ENCODE measurements at regions not wholly inside any gene's neighbourhood (a gene's known extent, or its start where the extent isn't known, plus 50 kb on each side); places are given as distances from the start of the nearest gene placed in this dataset.

DNA sequence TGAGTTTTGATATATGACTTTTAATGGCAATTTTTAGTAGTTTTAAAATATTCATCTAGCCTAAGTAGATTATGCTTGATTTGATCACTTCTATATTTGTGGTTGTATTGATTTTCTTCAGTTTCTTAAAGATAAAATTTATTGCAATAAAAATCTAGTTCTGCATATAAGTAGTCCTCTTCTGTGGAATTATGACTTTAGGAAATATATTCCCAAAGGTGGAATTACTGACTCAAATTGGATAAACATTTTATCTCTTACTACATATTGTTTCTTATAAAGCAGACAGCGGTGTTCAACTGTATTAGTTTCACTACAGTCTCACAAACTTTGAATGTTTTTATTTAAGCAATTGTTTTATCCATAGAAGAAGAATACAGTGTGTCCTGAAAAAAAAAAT is 883.0 kb upstream of the SEMA6A start:
- TF ChIP-seq, protein P1, sequence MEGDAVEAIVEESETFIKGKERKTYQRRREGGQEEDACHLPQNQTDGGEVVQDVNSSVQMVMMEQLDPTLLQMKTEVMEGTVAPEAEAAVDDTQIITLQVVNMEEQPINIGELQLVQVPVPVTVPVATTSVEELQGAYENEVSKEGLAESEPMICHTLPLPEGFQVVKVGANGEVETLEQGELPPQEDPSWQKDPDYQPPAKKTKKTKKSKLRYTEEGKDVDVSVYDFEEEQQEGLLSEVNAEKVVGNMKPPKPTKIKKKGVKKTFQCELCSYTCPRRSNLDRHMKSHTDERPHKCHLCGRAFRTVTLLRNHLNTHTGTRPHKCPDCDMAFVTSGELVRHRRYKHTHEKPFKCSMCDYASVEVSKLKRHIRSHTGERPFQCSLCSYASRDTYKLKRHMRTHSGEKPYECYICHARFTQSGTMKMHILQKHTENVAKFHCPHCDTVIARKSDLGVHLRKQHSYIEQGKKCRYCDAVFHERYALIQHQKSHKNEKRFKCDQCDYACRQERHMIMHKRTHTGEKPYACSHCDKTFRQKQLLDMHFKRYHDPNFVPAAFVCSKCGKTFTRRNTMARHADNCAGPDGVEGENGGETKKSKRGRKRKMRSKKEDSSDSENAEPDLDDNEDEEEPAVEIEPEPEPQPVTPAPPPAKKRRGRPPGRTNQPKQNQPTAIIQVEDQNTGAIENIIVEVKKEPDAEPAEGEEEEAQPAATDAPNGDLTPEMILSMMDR (conservative IDR thresholded peaks at IDR 0.05) = no peak
- H3K4ac ChIP-seq (ENCODE audit: low read depth, low read length) = no peak overlapping the region
- no peak overlapping the region for H3K14ac ChIP-seq (ENCODE audit: insufficient read depth, low read length)
- no peak overlapping the region for H3T11ph ChIP-seq (ENCODE audit: low read length)
- WGBS (ENCODE audit: extremely low coverage, insufficient read length, low lambda C conversion rate) = no CpG with 5 or more reads among the region's 1 CpG
- H3K79me2 ChIP-seq (ENCODE audit: insufficient read depth, low read length) = no peaks in the 10 kb centered on the region
- H3K4me2 ChIP-seq (ENCODE audit: insufficient read depth, insufficient read length, low read length) = no peak overlapping the region
- peaks cover 0 to 4% (median 0%) of the 10 kb centered on the region in 3 experiments; a peak in 2 of 7 replicates for H3K36me3 Mint-ChIP-seq (ENCODE audit: insufficient read depth in 1 of 3, low read depth in 3 of 3)
- H3K23ac ChIP-seq (ENCODE audit: insufficient read length, low read depth, low read length) = no peak overlapping the region
- H3K27me3 Mint-ChIP-seq (ENCODE audit: low read depth) = no peaks in the 10 kb centered on the region
- H3K27ac ChIP-seq (ENCODE audit: insufficient read length, low read depth, low read length) = no peak overlapping the region
- no peak overlapping the region for H2BK120ac ChIP-seq (ENCODE audit: low read depth, low read length, poor library complexity, severe bottlenecking)
- no peak for DNase-seq
- H2AK5ac ChIP-seq (ENCODE audit: insufficient read length, low read length) = no peak overlapping the region
- peaks cover 0 to 6% of the 10 kb centered on the region in 2 experiments; a peak in 2 of 5 replicates for H3K9me3 Mint-ChIP-seq
- no peak overlapping the region for H3K9ac ChIP-seq (ENCODE audit: extremely low read depth, insufficient read length, low read length)
- no peak overlapping the region for H3K27ac Mint-ChIP-seq
- H3K4me1 ChIP-seq (ENCODE audit: insufficient read depth, low read length) = no peaks in the 10 kb centered on the region
- H4K91ac ChIP-seq (ENCODE audit: insufficient read length, low read depth, low read length) = no peak overlapping the region
- peaks cover 2 to 3% of the 10 kb centered on the region in 2 experiments; a peak in 2 of 4 replicates for H3K4me1 Mint-ChIP-seq
- no peak overlapping the region for H2BK5ac ChIP-seq (ENCODE audit: insufficient read length, low read length)
- H3K18ac ChIP-seq (ENCODE audit: insufficient read length, low read depth, low read length) = no peak overlapping the region
- H4K8ac ChIP-seq (replicated peaks; ENCODE audit: insufficient read length, low read depth, low read length) = no peak overlapping the region
- no peak overlapping the region for H3K4me3 Mint-ChIP-seq
- peaks cover 6% of the 10 kb centered on the region for H3K23me2 ChIP-seq (ENCODE audit: insufficient read length, low read depth, low read length, poor library complexity, severe bottlenecking)
- H2AFZ ChIP-seq (ENCODE audit: low read length) = no peak overlapping the region
- H2BK15ac ChIP-seq (ENCODE audit: low read depth, low read length) = no peak overlapping the region
- H3K56ac ChIP-seq (ENCODE audit: insufficient read length, low read depth, low read length) = no peak overlapping the region
- H4K5ac ChIP-seq (ENCODE audit: insufficient read length, low read depth, low read length) = no peak overlapping the region
- H2BK12ac ChIP-seq (ENCODE audit: insufficient read length, low read depth, low read length) = no peak overlapping the region
- no peaks in the 10 kb centered on the region for H3K79me1 ChIP-seq (ENCODE audit: insufficient read depth, low read depth, low read length, poor library complexity, severe bottlenecking)
- H4K20me1 ChIP-seq (ENCODE audit: control insufficient read depth, insufficient read depth, insufficient read length) = no peaks in the 10 kb centered on the region
- no peak overlapping the region for H2BK20ac ChIP-seq (ENCODE audit: low read depth, low read length, poor library complexity, severe bottlenecking)
- H3K9me3 ChIP-seq (ENCODE audit: control insufficient read depth, low read depth, low read length) = no peaks in the 10 kb centered on the region
- no peaks in the 10 kb centered on the region for H3K27me3 ChIP-seq (ENCODE audit: insufficient read depth, low read length)
